Natural killer cell (primary cell): ENCODE measurements at regions not wholly inside any gene's neighbourhood (a gene's known extent, or its start where the extent isn't known, plus 50 kb on each side); places are given as distances from the start of the nearest gene placed in this dataset.

Experiments
- ATAC-seq, 3 donors: fragments of 150-1000 bp in 2 of 3; fragments of 200-7000 bp in 1 of 3; cut with Tn5 transposase; 1 replicate in 1 of 3; 2 replicates in 2 of 3; pipeline ENCODE4 v1.10.0; 2021; ENCODE audit warnings: mild to moderate bottlenecking in 2 of 3, moderate library complexity in 2 of 3
- DNase-seq, 2 donors: peaks; one replicate each; pipeline versions ENCODE4 v3.0.0 to v3.0.0-alpha.2; 2013 to 2021; ENCODE audit warnings: mixed read lengths in 1 of 2
- H3K27ac ChIP-seq: one replicate; pipeline ENCODE4 v1.5.1; 2013; ENCODE audit warnings: mild to moderate bottlenecking, low read length
- H3K27me3 ChIP-seq: one replicate; pipeline ENCODE4 v1.6.1; 2013; ENCODE audit warnings: low read length; ENCODE audit not compliant: control insufficient read depth, insufficient read depth
- H3K36me3 ChIP-seq: one replicate; pipeline ENCODE4 v1.6.1; 2013; ENCODE audit warnings: low read length; ENCODE audit not compliant: control insufficient read depth, insufficient read depth
- H3K4me1 ChIP-seq: one replicate; pipeline ENCODE4 v1.6.1; 2013; ENCODE audit warnings: low read length; ENCODE audit not compliant: control insufficient read depth, insufficient read depth
- H3K4me3 ChIP-seq: one replicate; pipeline ENCODE4 v1.5.1; 2013; ENCODE audit warnings: low read length
- H3K9me3 ChIP-seq: one replicate; pipeline ENCODE4 v1.6.1; 2013; ENCODE audit warnings: low read length; ENCODE audit not compliant: control insufficient read depth, insufficient read depth
- H3K27ac Mint-ChIP-seq, 2 donors: one replicate each; pipeline ENCODE4 v1.8.0; 2022; ENCODE audit warnings: mild to moderate bottlenecking in 2 of 2, mixed read lengths in 2 of 2, moderate library complexity in 1 of 2
- H3K27me3 Mint-ChIP-seq, 2 donors: one replicate each; pipeline ENCODE4 v1.8.0; 2022; ENCODE audit warnings: low read depth in 2 of 2, mixed read lengths in 2 of 2
- H3K36me3 Mint-ChIP-seq: one replicate; pipeline ENCODE4 v1.8.0; 2022; ENCODE audit warnings: mixed read lengths
- H3K4me1 Mint-ChIP-seq, 2 donors: one replicate each; pipeline ENCODE4 v1.8.0; 2022; ENCODE audit warnings: mixed read lengths in 2 of 2
- H3K4me3 Mint-ChIP-seq: one replicate; pipeline ENCODE4 v1.8.0; 2022; ENCODE audit warnings: mild to moderate bottlenecking, moderate library complexity, mixed read lengths
- H3K9me3 Mint-ChIP-seq, 2 donors: one replicate each; pipeline ENCODE4 v1.8.0; 2022; ENCODE audit warnings: mixed read lengths in 2 of 2
- CTCF ChIP-seq: fragments of 200-600 bp; IDR thresholded peaks from one replicate; pipeline ENCODE4 v1.8.0; 2022; ENCODE audit warnings: antibody characterized with exemption
- WGBS: methylation state at CpG from one replicate; pipeline ENCODE4 v1.1.7; 2013; ENCODE audit warnings: missing lambda C conversion rate; ENCODE audit not compliant: insufficient coverage; 5-methylcytosine and 5-hydroxymethylcytosine counted together
- intact Hi-C: fragments of 100-400 bp; cut with micrococcal nuclease; formaldehyde crosslinking; loops from one replicate; pipeline ENCODE4 v1.14.2; 2022

GRCh38 chr16:66265048-66265415 is 101.5 kb upstream of the CDH5 start:
- DNase-seq (no peak), ATAC-seq (no peak)
- H3K9me3 ChIP-seq = no peaks in the 10 kb centered on the region
- Mint-ChIP-seq H3K27ac (no peak overlapping the region), H3K4me1 (peaks cover 0 to 8% of the 10 kb centered on the region in 2 donors), H3K9me3 (no peaks in the 10 kb centered on the region), H3K36me3 (no peaks in the 10 kb centered on the region), H3K27me3 (peaks cover 0 to 9% of the 10 kb centered on the region in 2 donors), H3K4me3 (no peak overlapping the region)
- peaks cover 5% of the 10 kb centered on the region for H3K27me3 ChIP-seq
- H3K4me1 ChIP-seq = peaks cover 5% of the 10 kb centered on the region
- no peak overlapping the region for H3K4me3 ChIP-seq
- H3K27ac ChIP-seq = no peak overlapping the region
- intact Hi-C loops = no loop called here
- 81% methylated on average over 3 of the region's 3 CpGs for whole genome bisulfite sequencing
- H3K36me3 ChIP-seq = no peaks in the 10 kb centered on the region
- no peak for TF ChIP-seq CTCF

GRCh38 chr16:66264311-66265047 is 102.0 kb upstream of the CDH5 start:
- 88% methylated on average over 17 of the region's 17 CpGs for WGBS
- H3K27me3 Mint-ChIP-seq = peaks cover 0 to 9% of the 10 kb centered on the region in 2 donors
- H3K27me3 ChIP-seq = peaks cover 5% of the 10 kb centered on the region

GRCh38 chr16:66263973-66264310 is 102.5 kb upstream of the CDH5 start:
- no peak for TF ChIP-seq CTCF
- peaks cover 5% of the 10 kb centered on the region for H3K4me1 ChIP-seq
- Mint-ChIP-seq H3K27me3 (peaks cover 0 to 9% of the 10 kb centered on the region in 2 donors), H3K36me3 (no peaks in the 10 kb centered on the region), H3K9me3 (no peaks in the 10 kb centered on the region), H3K27ac (no peak overlapping the region), H3K4me3 (no peak overlapping the region), H3K4me1 (peaks cover 0 to 8% of the 10 kb centered on the region in 2 donors)
- H3K4me3 ChIP-seq = no peak overlapping the region
- WGBS = 67% methylated on average over 1 of the region's 1 CpG
- intact Hi-C loops = no loop called here
- no peaks in the 10 kb centered on the region for H3K9me3 ChIP-seq
- DNase-seq = no peak
- ATAC-seq = no peak
- no peaks in the 10 kb centered on the region for H3K36me3 ChIP-seq
- H3K27ac ChIP-seq = no peak overlapping the region
- peaks cover 5% of the 10 kb centered on the region for H3K27me3 ChIP-seq

More at GRCh38 chr16:66264311-66265047, 102.0 kb upstream of the CDH5 start:
- intact Hi-C loops = no loop called here
- Mint-ChIP-seq H3K27ac (no peak overlapping the region), H3K4me3 (no peak overlapping the region), H3K36me3 (no peaks in the 10 kb centered on the region), H3K9me3 (no peaks in the 10 kb centered on the region), H3K4me1 (peaks cover 0 to 8% of the 10 kb centered on the region in 2 donors)
- ATAC-seq (no peak), DNase-seq (no peak)
- no peak overlapping the region for H3K4me3 ChIP-seq
- H3K4me1 ChIP-seq = peaks cover 5% of the 10 kb centered on the region
- TF ChIP-seq CTCF = no peak
- no peaks in the 10 kb centered on the region for H3K9me3 ChIP-seq
- H3K36me3 ChIP-seq = no peaks in the 10 kb centered on the region
- no peak overlapping the region for H3K27ac ChIP-seq
